K562 (cell line): ENCODE measurements at regions not wholly inside any gene's neighbourhood (a gene's known extent, or its start where the extent isn't known, plus 50 kb on each side); places are given as distances from the start of the nearest gene placed in this dataset.

Experiments
- ATAC-seq: fragments of 200-7000 bp; cut with Tn5 transposase; 3 replicates; pipeline ENCODE4 v1.9.1; 2020; ENCODE audit warnings: moderate library complexity
- BruUV-seq: library from RNA; stranded (reverse); fragments of 400-500 nt; replicated peaks from 2 replicates; lab custom pipeline; 2021; lab: Mats Ljungman, UMichigan
- CTCF ChIA-PET: fragments of 300-600 bp; formaldehyde crosslinking; extraction: SDS; loops from one replicate; lab custom pipeline; 2021; ENCODE audit warnings: low intra/inter-chr PET ratio; lab: Yijun Ruan, JAX
- POLR2A ChIA-PET: fragments of 300-600, 350-650 bp; sonication (Branson Sonifier 250); formaldehyde crosslinking; extraction: SDS; loops from one replicate; lab custom pipeline; 2021; ENCODE audit warnings: antibody characterized with exemption, inconsistent platforms; lab: Yijun Ruan, JAX
- DNase-seq, 4 experiments: peaks; one replicate each; pipeline versions ENCODE4 v3.0.0 to v3.0.0-alpha.2; 2011 to 2018; ENCODE audit warnings: low spot score in 3 of 4, mixed read lengths in 3 of 4; ENCODE audit errors: extremely low read depth in 1 of 4
- FAIRE-seq: peaks from 2 replicates; lab custom pipeline; 2011; peaks lifted over from hg19 to GRCh38; lab: Jason Lieb, UNC
- H2AFZ ChIP-seq: 2 replicates; pipeline ENCODE4 v1.6.0; 2011; ENCODE audit warnings: low read depth, low read length, control low read depth, inconsistent platforms
- H3K27ac ChIP-seq: fragments of 200-600 bp; 3 replicates; pipeline ENCODE4 v1.8.0; 2011; ENCODE audit warnings: low read depth, mild to moderate bottlenecking, control low read depth, inconsistent platforms, low read length, moderate library complexity, mixed read lengths; ENCODE audit errors: extremely low read depth
- H3K27me3 ChIP-seq, 2 experiments: fragments of 300-600 bp in 1 of 2; 2 replicates in 1 of 2; 3 replicates in 1 of 2; pipeline versions ENCODE4 v1.6.0 to v1.8.0; 2011; ENCODE audit warnings: inconsistent platforms in 2 of 2, low read length in 2 of 2, mild to moderate bottlenecking in 1 of 2, mixed read lengths in 1 of 2, moderate library complexity in 1 of 2; ENCODE audit not compliant: control insufficient read depth in 2 of 2, insufficient read depth in 2 of 2
- H3K36me3 ChIP-seq: fragments of 300-600 bp; 3 replicates; pipeline ENCODE4 v1.8.0; 2011; ENCODE audit warnings: mild to moderate bottlenecking, low read length, inconsistent platforms; ENCODE audit not compliant: control insufficient read depth, insufficient read depth
- H3K4me1 ChIP-seq, 2 experiments: fragments of 200-600 bp in 1 of 2; replicated peaks in 1 of 2; 2 replicates in 1 of 2; 3 replicates in 1 of 2; pipeline versions ENCODE4 v1.5.1 to v1.8.0; 2011; ENCODE audit warnings: inconsistent platforms in 2 of 2, low read length in 2 of 2, mild to moderate bottlenecking in 1 of 2, mixed read lengths in 1 of 2, moderate library complexity in 1 of 2; ENCODE audit not compliant: control insufficient read depth in 2 of 2, insufficient read depth in 2 of 2
- H3K4me2 ChIP-seq: 2 replicates; pipeline ENCODE4 v1.6.1; 2011; ENCODE audit warnings: low read length, control low read depth, inconsistent platforms, mixed read lengths; ENCODE audit not compliant: insufficient read depth
- H3K4me3 ChIP-seq: fragments of 200-600 bp; sonication (generic), shearing (Covaris generic); 2 replicates; pipeline ENCODE4 v1.5.1; 2016; ENCODE audit warnings: control low read depth, inconsistent platforms
- H3K79me2 ChIP-seq: fragments of 200-600 bp; 3 replicates; pipeline ENCODE4 v1.8.0; 2011; ENCODE audit warnings: low read length, inconsistent platforms; ENCODE audit not compliant: control insufficient read depth, insufficient read depth
- H3K9ac ChIP-seq, 2 experiments: 2 replicates each; pipeline versions ENCODE4 v1.6.0 to v1.6.1; 2011; ENCODE audit warnings: low read depth in 2 of 2, low read length in 2 of 2, control low read depth in 1 of 2, inconsistent platforms in 1 of 2, mild to moderate bottlenecking in 1 of 2, mixed read lengths in 1 of 2; ENCODE audit not compliant: insufficient read depth in 1 of 2
- H3K9me1 ChIP-seq: one replicate; pipeline ENCODE4 v1.6.0; 2011; ENCODE audit warnings: inconsistent platforms, mild to moderate bottlenecking, low read length, moderate library complexity; ENCODE audit not compliant: control insufficient read depth, insufficient read depth
- H3K9me3 ChIP-seq: replicated peaks from 2 replicates; pipeline ENCODE4 v1.5.1; 2011; ENCODE audit warnings: low read depth, low read length, inconsistent platforms; ENCODE audit not compliant: control insufficient read depth, insufficient read depth
- H4K20me1 ChIP-seq: replicated peaks from 2 replicates; pipeline ENCODE4 v1.6.1; 2011; ENCODE audit warnings: low read length, inconsistent platforms, mixed read lengths; ENCODE audit not compliant: control insufficient read depth, insufficient read depth
- FOXO4 ChIP-seq: fragments of 450-650 bp; formaldehyde crosslinking; IDR thresholded peaks from 2 replicates; pipeline ENCODE4 v1.4.0; 2020; ENCODE audit warnings: mild to moderate bottlenecking, moderate library complexity
- POLR2AphosphoS2 ChIP-seq: IDR thresholded peaks from 2 replicates; pipeline ENCODE4 v1.6.1; 2012; ENCODE audit warnings: low read length, improper control_type of control experiment
- PTTG1 ChIP-seq: fragments of 450-650 bp; IDR thresholded peaks from 2 replicates; pipeline ENCODE4 v1.6.1; 2016; ENCODE audit warnings: low read depth, mild to moderate bottlenecking, missing genetic modification characterization, missing compliant biosample characterization
- RAD51 ChIP-seq: fragments of 450-650 bp; IDR thresholded peaks from 2 replicates; pipeline ENCODE4 v1.7.1; 2016; ENCODE audit warnings: low read depth, mild to moderate bottlenecking, borderline replicate concordance
- U2AF2 ChIP-seq: fragments of 200-400 bp; formaldehyde crosslinking; optimal IDR thresholded peaks from 2 replicates; pipeline ENCODE3; 2017; ENCODE audit warnings: low read depth, mild to moderate bottlenecking, low read length
- VEZF1 ChIP-seq: fragments of 200-800 bp; sonication (Bioruptor generic); IDR thresholded peaks from 2 replicates; pipeline ENCODE4 v1.6.1; 2017; ENCODE audit warnings: missing genetic modification characterization, missing compliant biosample characterization
- XRCC5 ChIP-seq: fragments of 200-400 bp; formaldehyde crosslinking; IDR thresholded peaks from 2 replicates; pipeline ENCODE4 v1.6.1; 2017; ENCODE audit warnings: low read depth, mild to moderate bottlenecking, low read length
- ZNF263 ChIP-seq: sonication (generic); formaldehyde crosslinking; IDR thresholded peaks from 2 replicates; pipeline ENCODE4 v1.8.0; 2022; ENCODE audit warnings: mild to moderate bottlenecking, missing genetic modification reagents, borderline replicate concordance
- ZNF277 ChIP-seq: fragments of 250-450 bp; sonication (Bioruptor Pico); IDR thresholded peaks from 2 replicates; pipeline ENCODE4 v1.8.0; 2022; ENCODE audit warnings: inconsistent platforms, mild to moderate bottlenecking, moderate library complexity, borderline replicate concordance
- ZNF3 ChIP-seq: fragments of 250-450 bp; sonication (Bioruptor Pico); IDR thresholded peaks from 2 replicates; pipeline ENCODE4 v1.5.0; 2021; ENCODE audit warnings: mild to moderate bottlenecking, moderate library complexity
- WGBS: fragments of 100-300 bp; shearing (Covaris generic); methylation state at CpG from one replicate; pipeline ENCODE4 v1.1.6; 2016; ENCODE audit warnings: low coverage, mixed read lengths; ENCODE audit not compliant: insufficient coverage; ENCODE audit errors: missing lambda C conversion rate; 5-methylcytosine and 5-hydroxymethylcytosine counted together
- in situ Hi-C: fragments of 300-500 bp; cut with MboI; formaldehyde crosslinking; loops from 4 replicates; pipeline ENCODE4 v1.15.0; 2018; ENCODE audit warnings: inconsistent platforms, mixed read lengths
- intact Hi-C: fragments of 100-400 bp; cut with micrococcal nuclease; formaldehyde crosslinking; loops from 2 replicates; pipeline ENCODE4 v1.14.2; 2022

GRCh38 chr13:33707449-33707848, 110.5 kb upstream of the RFC3 start:
- TF ChIP-seq ZNF277: no peak
- no peak for TF ChIP-seq PTTG1 (tag)
- TF ChIP-seq POLR2AphosphoS2: no peak
- Histone ChIP-seq H2AFZ (no peak overlapping the region), H3K9ac (no peak overlapping the region), H3K4me1 (no peaks in the 10 kb centered on the region), H3K27ac (no peak overlapping the region), H3K9me1 (no peaks in the 10 kb centered on the region), H3K27me3 (no peaks in the 10 kb centered on the region), H3K36me3 (no peaks in the 10 kb centered on the region), H3K79me2 (no peaks in the 10 kb centered on the region), H3K4me2 (no peak overlapping the region), H3K4me3 (no peak overlapping the region), H3K9me3 (no peaks in the 10 kb centered on the region), H4K20me1 (no peaks in the 10 kb centered on the region)
- WGBS: 3% methylated on average over 3 of the region's 3 CpGs
- DNase-seq (no peak), ATAC-seq (no peak), FAIRE-seq (no peak)
- POLR2A ChIA-PET: no interaction called here
- CTCF ChIA-PET: no interaction called here
- intact Hi-C loops: no loop called here
- in situ Hi-C loops: loop anchor here (25.0 kb wide), 1 partner anchor 470 kb away; no protein-coding TSS in a partner anchor
- no TSS peak for BruUV-seq

GRCh38 chr13:33710924-33711323, 107.0 kb upstream of the RFC3 start:
- Histone ChIP-seq H4K20me1 (no peaks in the 10 kb centered on the region), H3K9ac (no peak overlapping the region), H3K79me2 (no peaks in the 10 kb centered on the region), H3K4me1 (no peaks in the 10 kb centered on the region), H3K27ac (no peak overlapping the region), H3K4me3 (no peak overlapping the region), H3K9me3 (no peaks in the 10 kb centered on the region), H3K9me1 (no peaks in the 10 kb centered on the region), H3K27me3 (no peaks in the 10 kb centered on the region), H2AFZ (no peak overlapping the region), H3K36me3 (no peaks in the 10 kb centered on the region), H3K4me2 (no peak overlapping the region)
- BruUV-seq: no TSS peak
- no CpG with 5 or more reads among the region's 1 CpG for WGBS
- intact Hi-C loops: no loop called here
- no peak for ATAC-seq
- in situ Hi-C loops: loop anchor here (25.0 kb wide), 1 partner anchor 474 kb away; no protein-coding TSS in a partner anchor
- ChIA-PET POLR2A (no interaction called here), CTCF (no interaction called here)
- no peak for FAIRE-seq
- DNase-seq: no peak
- no peak for TF ChIP-seq ZNF3 (CRISPR knock-in tag)
- no peak for TF ChIP-seq XRCC5
- no peak for TF ChIP-seq VEZF1 (CRISPR knock-in tag)
- no peak for TF ChIP-seq U2AF2
- no peak for TF ChIP-seq PTTG1 (tag)
- no peak for TF ChIP-seq ZNF263 (CRISPR knock-in tag)
- TF ChIP-seq FOXO4 (CRISPR knock-in tag): no peak
- no peak for TF ChIP-seq RAD51
